ENCODE measurements at regions not wholly inside any gene's neighbourhood (a gene's known extent, or its start where the extent isn't known, plus 50 kb on each side); places are given as distances from the start of the nearest gene placed in this dataset.

GRCh38 chr9:117587263-117587662, 116.9 kb upstream of the TLR4 start:
- TF ChIP-seq CTCF (conservative IDR thresholded peaks at IDR 0.05; ENCODE audit: low read length) = no peak
- no peak for TF ChIP-seq EZH2phosphoT487 (IDR thresholded peaks at IDR 0.05; ENCODE audit: borderline replicate concordance)
